Psoas muscle (tissue), 7 donors: ENCODE measurements at regions not wholly inside any gene's neighbourhood (a gene's known extent, or its start where the extent isn't known, plus 50 kb on each side); places are given as distances from the start of the nearest gene placed in this dataset.

ENCODE experiments used
- ATAC-seq, 4 donors: fragments of 200-7000 bp; cut with Tn5 transposase; one replicate each; pipeline ENCODE4 v1.9.1; 2020; ENCODE audit warnings: moderate library complexity in 3 of 4, mild to moderate bottlenecking in 2 of 4
- DNase-seq, 2 donors: peaks; one replicate each; pipeline ENCODE4 v3.0.0-alpha.2; 2020
- H3K27ac ChIP-seq: fragments of 200-600 bp; one replicate; pipeline ENCODE4 v1.8.0; 2022
- H3K27me3 ChIP-seq, 3 donors: fragments of 200-600 bp in 1 of 3; one replicate each; pipeline versions ENCODE4 v1.6.1 to v1.8.0; 2013 to 2022; ENCODE audit warnings: low read length in 2 of 3, mild to moderate bottlenecking in 2 of 3, moderate library complexity in 1 of 3; ENCODE audit not compliant: insufficient read depth in 3 of 3
- H3K36me3 ChIP-seq, 2 donors: fragments of 200-600 bp in 1 of 2; one replicate each; pipeline versions ENCODE4 v1.6.1 to v1.8.0; 2013 to 2022; ENCODE audit warnings: low read depth in 1 of 2, mild to moderate bottlenecking in 1 of 2, moderate library complexity in 1 of 2; ENCODE audit not compliant: insufficient read depth in 1 of 2
- H3K4me1 ChIP-seq: fragments of 200-600 bp; one replicate; pipeline ENCODE4 v1.8.0; 2022
- H3K4me3 ChIP-seq: fragments of 200-600 bp; one replicate; pipeline ENCODE4 v1.8.0; 2022; ENCODE audit warnings: mild to moderate bottlenecking
- H3K9me3 ChIP-seq: fragments of 200-600 bp; one replicate; pipeline ENCODE4 v1.8.0; 2022
- WGBS, 3 donors: extraction: QIAGEN DNeasy Blood & Tissue Kit; methylation state at CpG; one replicate each; pipeline versions ENCODE4 v1.1.6 to v1.1.7; 2013; 5-methylcytosine and 5-hydroxymethylcytosine counted together
- intact Hi-C, 2 donors: fragments of 100-400 bp; cut with DNase I; formaldehyde crosslinking; loops; one replicate each; pipeline versions ENCODE4 v1.11.0 to v1.14.2; 2022
- TF ChIP-seq, protein P1 (sequence below): fragments of 200-600 bp; IDR thresholded peaks from one replicate; pipeline ENCODE4 v1.8.0; 2022; ENCODE audit warnings: antibody characterized with exemption
- donor health status: healthy with polysubstance abuse.
- donor health status: DM: no; HTN: no; CAD: no; lungs with moderate emphysema.
- donor health status: Bipolar disorder and iron deficiency.
- donor health status: healthy.
- donor health status: DM: yes; HTN: yes; CAD: no.
- donor health status: DM: no; HTN: no; CAD: no.
- donor health status: DM: yes; HTN: yes; CAD: no.

DNA sequence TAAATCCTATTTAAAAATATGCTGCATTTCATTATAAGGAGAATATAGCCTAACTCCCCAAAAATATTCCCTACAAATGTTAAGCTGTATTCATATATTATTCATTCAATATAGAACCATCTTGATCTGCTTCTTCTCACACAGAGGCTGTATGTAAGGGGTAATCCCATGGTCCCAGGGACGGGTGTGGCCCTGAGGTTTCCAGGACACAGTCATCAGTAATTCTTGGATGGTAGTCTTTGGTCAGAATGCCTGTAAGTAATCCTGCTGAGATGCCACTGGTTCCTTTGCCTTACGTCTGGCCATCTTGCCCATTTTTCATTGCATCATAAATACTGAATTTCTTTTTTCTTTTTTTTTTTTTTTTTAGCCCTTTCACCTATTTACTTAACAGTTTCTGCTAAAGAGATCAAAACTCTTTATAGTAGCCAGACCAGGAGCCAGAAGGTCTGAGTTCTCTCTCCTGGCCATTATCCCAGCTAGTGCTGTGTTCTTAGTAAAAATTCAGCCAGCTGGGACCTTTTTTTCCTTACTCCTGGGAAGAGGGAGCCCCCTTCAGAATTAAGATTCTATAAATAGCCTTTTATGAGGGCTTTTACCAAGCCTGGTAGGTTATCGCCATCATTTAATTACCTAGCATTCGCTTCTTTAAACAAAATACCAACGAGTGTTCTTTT, 134.9 kb downstream of the SOX11 start:
- H3K36me3 ChIP-seq, result no peaks in the 10 kb centered on the region
- WGBS, 3 donors, result 43 to 55% (median 49%) methylated on average over 5 of the region's 5 CpGs
- DNase-seq (no peak), ATAC-seq (no peak)
- H3K9me3 ChIP-seq, result no peaks in the 10 kb centered on the region
- no peaks in the 10 kb centered on the region for H3K27me3 ChIP-seq
- intact Hi-C loops, result no loop called here
- no peak overlapping the region for H3K4me3 ChIP-seq
- H3K4me1 ChIP-seq, result no peaks in the 10 kb centered on the region
- H3K27ac ChIP-seq, result no peak overlapping the region
- TF ChIP-seq, protein P1, sequence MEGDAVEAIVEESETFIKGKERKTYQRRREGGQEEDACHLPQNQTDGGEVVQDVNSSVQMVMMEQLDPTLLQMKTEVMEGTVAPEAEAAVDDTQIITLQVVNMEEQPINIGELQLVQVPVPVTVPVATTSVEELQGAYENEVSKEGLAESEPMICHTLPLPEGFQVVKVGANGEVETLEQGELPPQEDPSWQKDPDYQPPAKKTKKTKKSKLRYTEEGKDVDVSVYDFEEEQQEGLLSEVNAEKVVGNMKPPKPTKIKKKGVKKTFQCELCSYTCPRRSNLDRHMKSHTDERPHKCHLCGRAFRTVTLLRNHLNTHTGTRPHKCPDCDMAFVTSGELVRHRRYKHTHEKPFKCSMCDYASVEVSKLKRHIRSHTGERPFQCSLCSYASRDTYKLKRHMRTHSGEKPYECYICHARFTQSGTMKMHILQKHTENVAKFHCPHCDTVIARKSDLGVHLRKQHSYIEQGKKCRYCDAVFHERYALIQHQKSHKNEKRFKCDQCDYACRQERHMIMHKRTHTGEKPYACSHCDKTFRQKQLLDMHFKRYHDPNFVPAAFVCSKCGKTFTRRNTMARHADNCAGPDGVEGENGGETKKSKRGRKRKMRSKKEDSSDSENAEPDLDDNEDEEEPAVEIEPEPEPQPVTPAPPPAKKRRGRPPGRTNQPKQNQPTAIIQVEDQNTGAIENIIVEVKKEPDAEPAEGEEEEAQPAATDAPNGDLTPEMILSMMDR, result no peak

DNA sequence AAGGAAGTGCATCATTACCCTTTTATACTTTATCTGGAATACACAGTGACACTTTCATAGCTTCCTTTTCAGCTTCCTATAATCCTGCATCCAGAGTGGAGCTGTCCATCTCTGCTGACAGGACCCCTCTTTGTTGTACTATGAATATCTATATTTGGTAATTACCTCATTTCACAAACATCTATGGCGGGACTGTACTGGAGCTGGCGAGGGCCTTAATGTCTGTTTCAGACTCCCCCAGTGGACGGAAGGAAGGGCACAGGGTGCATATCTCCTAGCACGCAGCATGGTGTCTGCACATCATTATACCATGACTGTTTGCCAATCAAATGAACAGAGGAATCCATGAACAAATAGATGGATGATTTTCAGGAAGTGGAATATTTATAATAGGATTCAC, 142.3 kb downstream of the SOX11 start:
- H3K36me3 ChIP-seq, result no peaks in the 10 kb centered on the region
- intact Hi-C loops, result no loop called here
- ATAC-seq, result no peak
- no peak overlapping the region for H3K27ac ChIP-seq
- TF ChIP-seq, protein P1, result no peak
- 36 to 40% (median 37%) methylated on average over 4 of the region's 4 CpGs for WGBS, 3 donors
- DNase-seq, result no peak
- no peaks in the 10 kb centered on the region for H3K9me3 ChIP-seq
- no peaks in the 10 kb centered on the region for H3K27me3 ChIP-seq
- no peak overlapping the region for H3K4me3 ChIP-seq
- no peaks in the 10 kb centered on the region for H3K4me1 ChIP-seq

DNA sequence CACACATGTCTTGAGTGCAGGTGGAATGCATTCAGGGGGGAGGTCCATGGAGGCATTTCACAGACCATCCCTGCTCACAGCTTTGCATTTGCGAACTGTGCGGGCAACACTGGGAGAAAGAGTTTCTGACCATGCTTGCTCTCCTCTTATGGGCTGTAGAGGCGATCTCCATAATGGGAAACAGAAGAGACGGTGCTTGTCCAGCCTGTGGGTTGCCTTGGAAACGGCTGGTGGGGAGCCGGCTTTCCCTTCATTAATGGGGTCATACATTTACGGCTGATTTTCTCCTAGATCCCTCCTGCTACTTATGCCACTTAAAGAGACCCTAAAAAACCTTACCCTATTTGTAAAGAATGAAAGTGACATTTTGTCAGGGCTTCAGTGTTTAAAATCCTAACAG, 147.4 kb downstream of the SOX11 start:
- H3K4me3 ChIP-seq, result no peak overlapping the region
- H3K27ac ChIP-seq, result no peak overlapping the region
- ATAC-seq, result no peak
- intact Hi-C loops, result no loop called here
- H3K27me3 ChIP-seq, result peaks cover 0 to 1% (median 0%) of the 10 kb centered on the region in 3 donors
- TF ChIP-seq, protein P1, result no peak
- no peak for DNase-seq
- no peaks in the 10 kb centered on the region for H3K36me3 ChIP-seq
- H3K9me3 ChIP-seq, result no peaks in the 10 kb centered on the region
- 30 to 51% (median 39%) methylated on average over 7 of the region's 7 CpGs for WGBS, 3 donors
- no peaks in the 10 kb centered on the region for H3K4me1 ChIP-seq

DNA sequence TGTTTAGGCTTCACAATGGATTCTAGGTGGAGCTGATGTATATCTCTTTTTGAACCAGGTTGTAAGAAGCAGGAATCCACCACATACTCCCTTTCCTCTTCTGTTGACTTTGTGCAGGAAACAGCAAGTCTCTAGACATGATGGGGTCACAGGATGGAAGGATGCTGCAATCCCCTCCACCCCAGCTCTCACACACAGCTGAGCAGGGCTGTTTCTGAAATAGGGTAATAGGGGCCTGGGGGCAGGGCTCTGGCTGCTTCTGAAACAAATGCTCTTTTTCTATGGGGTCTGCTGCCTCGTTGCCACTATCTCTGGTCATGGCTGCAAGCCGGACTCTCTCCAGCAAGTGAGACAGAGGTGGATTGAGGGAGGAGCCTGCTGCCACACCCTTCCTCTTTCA, 148.9 kb downstream of the SOX11 start:
- ATAC-seq (no peak), DNase-seq (no peak)
- intact Hi-C loops, result no loop called here
- no peaks in the 10 kb centered on the region for H3K9me3 ChIP-seq
- H3K4me3 ChIP-seq, result no peak overlapping the region
- H3K27ac ChIP-seq, result no peak overlapping the region
- WGBS, 3 donors, result 64 to 69% (median 68%) methylated on average over 2 of the region's 2 CpGs
- TF ChIP-seq, protein P1, result no peak
- H3K27me3 ChIP-seq, result peaks cover 0 to 1% (median 0%) of the 10 kb centered on the region in 3 donors
- H3K36me3 ChIP-seq, result no peaks in the 10 kb centered on the region
- H3K4me1 ChIP-seq, result no peaks in the 10 kb centered on the region

DNA sequence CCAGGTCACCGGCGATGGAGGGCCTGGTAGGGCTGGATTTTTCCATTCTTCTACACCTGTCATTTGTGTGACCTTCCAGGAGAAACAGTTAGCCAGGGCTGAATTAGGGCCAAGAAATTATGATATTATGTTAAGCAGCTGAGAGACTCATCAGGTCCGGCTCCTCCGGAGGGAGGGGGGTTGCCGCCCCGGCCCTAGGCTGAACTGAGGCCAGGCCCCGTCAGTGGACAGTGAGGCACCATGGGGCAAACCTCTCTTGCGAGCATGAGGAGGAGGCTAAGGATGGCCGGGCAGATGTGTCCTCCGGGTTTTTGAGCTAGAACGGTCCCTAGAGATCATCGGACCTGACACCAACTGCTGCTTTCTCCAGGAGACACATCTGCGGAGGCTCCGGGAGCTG, 150.1 kb downstream of the SOX11 start:
- TF ChIP-seq, protein P1, result no peak
- ATAC-seq, result no peak

More for the DNA sequence above, 150.1 kb downstream of the SOX11 start:
- peaks cover 0 to 1% (median 0%) of the 10 kb centered on the region in 3 donors for H3K27me3 ChIP-seq
- no peaks in the 10 kb centered on the region for H3K36me3 ChIP-seq
- no peak overlapping the region for H3K27ac ChIP-seq
- no peak for DNase-seq
- 61 to 69% (median 65%) methylated on average over 14 of the region's 14 CpGs for WGBS, 3 donors
- no peak overlapping the region for H3K4me3 ChIP-seq
- no peaks in the 10 kb centered on the region for H3K9me3 ChIP-seq
- H3K4me1 ChIP-seq, result no peaks in the 10 kb centered on the region
- intact Hi-C loops, result no loop called here
